ENCODE measurements at regions not wholly inside any gene's neighbourhood (a gene's known extent, or its start where the extent isn't known, plus 50 kb on each side); places are given as distances from the start of the nearest gene placed in this dataset.
"Not testable (repeated sequence)": the region's sequence is repeated elsewhere in the genome, so short reads cannot be mapped to it uniquely, and the experiment has no call there.

DNA sequence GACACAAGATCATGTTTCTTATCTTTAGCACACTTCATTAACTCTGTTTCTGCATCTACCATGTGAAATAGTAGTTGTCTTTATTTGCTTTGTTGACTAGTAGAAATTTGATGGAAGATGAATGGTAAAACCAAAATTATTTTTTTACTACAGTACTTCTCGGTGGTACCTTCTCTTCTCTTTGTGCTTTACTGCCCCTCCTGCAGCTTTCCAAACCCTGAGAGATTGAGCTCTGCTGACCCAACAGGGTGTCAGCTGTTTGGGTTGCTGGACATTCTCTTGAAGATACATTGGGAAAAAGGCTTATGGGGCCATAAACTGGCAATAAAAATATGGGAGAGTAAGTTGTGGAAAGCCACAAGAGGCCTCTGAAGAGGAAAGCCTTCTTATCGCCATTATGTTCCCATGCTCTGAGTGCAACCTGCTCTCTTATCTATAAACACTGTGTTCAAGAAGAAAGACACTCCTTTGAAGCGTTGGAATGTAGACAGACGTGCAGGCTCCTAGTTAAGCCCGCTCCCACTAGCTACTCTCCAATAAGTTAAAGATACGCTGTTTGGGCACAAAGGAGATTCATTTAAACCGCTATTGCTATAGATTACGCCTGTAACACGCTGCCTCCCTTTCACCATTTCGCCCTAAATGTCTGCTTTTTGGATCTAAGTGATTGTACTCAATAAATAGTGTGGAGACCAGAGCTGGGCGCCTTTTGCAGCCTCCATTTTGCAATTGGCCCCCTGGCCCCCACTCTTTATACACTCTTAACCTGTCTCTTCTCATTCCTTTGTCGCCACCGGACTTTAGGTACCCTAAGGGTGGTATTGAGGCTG is 60.1 kb upstream of the PRSS16 start:
- Mint-ChIP-seq H3K4me3 (peak overlapping the region; percentile 81), H3K27ac (no peak overlapping the region), H3K9me3 (ENCODE audit: low read depth) (no peaks in the 10 kb centered on the region), H3K4me1 (peaks cover 10% of the 10 kb centered on the region), H3K27me3 (peaks cover 2% of the 10 kb centered on the region), H3K36me3 (ENCODE audit: low read depth) (no peaks in the 10 kb centered on the region)
- intact Hi-C loops (cut with DNase I, micrococcal nuclease): loop anchor here (1.0 to 10.0 kb wide), 7 partner anchors 9 to 565 kb away; partner anchors contain the start of gene POM121L2 (in 1 of the 2)
- CTCF ChIA-PET: interaction anchor here (0.7 to 1.4 kb wide), 5 partner anchors 8 to 565 kb away, joined by 3 to 4 read pairs (median 3); no protein-coding TSS in a partner anchor
- POLR2A ChIA-PET: no interaction called here
- no peak for ATAC-seq
- no peak for DNase-seq

- peak overlapping the region; percentile 81 for H3K4me3 Mint-ChIP-seq
- POLR2A ChIA-PET: no interaction called here
- peak; percentile 90 for ATAC-seq
- intact Hi-C loops (cut with DNase I, micrococcal nuclease): loop anchor here (1.0 to 10.0 kb wide), 7 partner anchors 10 to 564 kb away; partner anchors contain the start of gene POM121L2 (in 1 of the 2)
- no peaks in the 10 kb centered on the region for H3K36me3 Mint-ChIP-seq (ENCODE audit: low read depth)
- DNase-seq: peak; percentile 51
- peaks cover 2% of the 10 kb centered on the region for H3K27me3 Mint-ChIP-seq
- peak overlapping the region; percentile 76 for H3K27ac Mint-ChIP-seq
- peaks cover 10% of the 10 kb centered on the region for H3K4me1 Mint-ChIP-seq
- H3K9me3 Mint-ChIP-seq (ENCODE audit: low read depth): no peaks in the 10 kb centered on the region
- CTCF ChIA-PET: interaction anchor here (0.7 to 1.4 kb wide), 10 partner anchors 8 to 705 kb away, joined by 3 to 5 read pairs (median 3); a partner anchor contains a TSS
Observed at GRCh38 chr6:27188061-27188884, 59.2 kb upstream of the PRSS16 start.

- ChIA-PET CTCF (interaction anchor here (1.0 to 1.2 kb wide), 5 partner anchors 9 to 704 kb away, joined by 3 to 5 read pairs (median 3); a partner anchor contains a TSS), POLR2A (no interaction called here)
- Mint-ChIP-seq H3K9me3 (ENCODE audit: low read depth) (no peaks in the 10 kb centered on the region), H3K36me3 (ENCODE audit: low read depth) (no peaks in the 10 kb centered on the region), H3K4me3 (peak overlapping the region; percentile 81), H3K4me1 (peaks cover 10% of the 10 kb centered on the region), H3K27ac (peak overlapping the region; percentile 76), H3K27me3 (peaks cover 2% of the 10 kb centered on the region)
- DNase-seq (peak; percentile 75), ATAC-seq (peak; percentile 89)
- intact Hi-C loops (cut with DNase I, micrococcal nuclease): loop anchor here (1.0 to 10.0 kb wide), 8 partner anchors 11 to 706 kb away; partner anchors contain the start of gene POM121L2 (in 1 of the 2)
Observed at GRCh38 chr6:27188885-27189418, 58.5 kb upstream of the PRSS16 start.

DNA sequence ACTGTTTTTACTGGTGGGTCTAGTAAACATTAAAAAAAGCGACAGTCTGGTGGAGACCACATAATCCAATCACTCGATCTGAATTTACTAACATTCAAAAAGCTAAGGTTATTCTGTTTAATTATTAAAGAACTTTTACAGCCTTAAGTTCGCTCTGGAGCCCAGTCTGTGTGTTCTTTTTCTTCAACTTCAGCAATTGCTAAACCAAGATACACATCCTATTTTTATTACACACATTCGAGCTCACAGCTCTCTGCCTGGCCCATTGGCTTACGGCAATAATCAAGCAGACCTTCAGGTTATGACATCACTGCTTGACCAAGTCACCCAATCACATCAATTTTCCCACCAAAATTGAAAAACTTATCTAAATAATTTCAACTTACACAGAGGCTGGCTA is 57.4 kb upstream of the PRSS16 start:
- Mint-ChIP-seq H3K36me3 (ENCODE audit: low read depth) (no peaks in the 10 kb centered on the region), H3K4me1 (peaks cover 10% of the 10 kb centered on the region), H3K9me3 (ENCODE audit: low read depth) (no peaks in the 10 kb centered on the region), H3K27ac (no peak overlapping the region), H3K4me3 (no peak overlapping the region), H3K27me3 (peaks cover 2% of the 10 kb centered on the region)
- DNase-seq (no peak), ATAC-seq (no peak)
- POLR2A ChIA-PET: no interaction called here
- intact Hi-C loops (cut with DNase I, micrococcal nuclease): no loop called here
- CTCF ChIA-PET: interaction anchor here (0.7 to 1.2 kb wide), 2 partner anchors 700 to 712 kb away, joined by 3 read pairs; a partner anchor contains a TSS

GRCh38 chr6:27194453-27194852 is 53.0 kb upstream of the PRSS16 start:
- H3K36me3 Mint-ChIP-seq (ENCODE audit: low read depth); H3K4me3 Mint-ChIP-seq; DNase-seq; H3K27ac Mint-ChIP-seq; POLR2A ChIA-PET; ATAC-seq; CTCF ChIA-PET; H3K9me3 Mint-ChIP-seq (ENCODE audit: low read depth); H3K27me3 Mint-ChIP-seq; H3K4me1 Mint-ChIP-seq; intact Hi-C loops (cut with DNase I, micrococcal nuclease): not testable (repeated sequence)

DNA sequence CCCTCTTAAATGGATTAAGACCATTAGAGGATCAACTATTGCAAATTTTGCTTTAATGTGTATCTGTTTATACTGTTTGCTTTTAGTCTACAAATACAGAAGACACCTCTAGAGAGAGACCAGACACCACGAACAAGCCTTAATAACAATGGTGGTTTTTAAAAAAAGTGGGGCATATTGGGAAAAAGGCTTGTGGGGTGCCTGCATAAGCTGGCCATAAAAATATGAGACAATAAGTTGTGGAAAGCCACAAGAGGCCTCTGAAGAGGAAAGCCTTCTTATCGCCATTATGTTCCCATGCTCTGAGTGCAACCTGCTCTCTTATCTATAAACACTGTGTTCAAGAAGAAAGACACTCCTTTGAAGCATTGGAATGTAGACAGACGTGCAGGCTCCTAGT is 52.0 kb upstream of the PRSS16 start:
- H3K4me3 Mint-ChIP-seq; H3K4me1 Mint-ChIP-seq; DNase-seq; H3K9me3 Mint-ChIP-seq (ENCODE audit: low read depth); H3K27ac Mint-ChIP-seq; POLR2A ChIA-PET; intact Hi-C loops (cut with DNase I, micrococcal nuclease); CTCF ChIA-PET; H3K27me3 Mint-ChIP-seq; ATAC-seq; H3K36me3 Mint-ChIP-seq (ENCODE audit: low read depth): not testable (repeated sequence)

Small RNA genes in the stretch of these regions (microRNA-seq; reads per million reads assigned to microRNA genes)
- gene MIR3143 (ENCODE audit: borderline replicate concordance): 18.3 reads per million, percentile 43 among the genes with 10 or more reads in this experiment

Measured in activated CD4-positive, alpha-beta T cell treated with anti-CD3 and anti-CD28 coated beads for 36 hours (primary cell).